CD4-positive, CD25-positive, alpha-beta regulatory T cell (primary cell): ENCODE measurements at regions not wholly inside any gene's neighbourhood (a gene's known extent, or its start where the extent isn't known, plus 50 kb on each side); places are given as distances from the start of the nearest gene placed in this dataset.
"Not testable (repeated sequence)": the region's sequence is repeated elsewhere in the genome, so short reads cannot be mapped to it uniquely, and the experiment has no call there.

ENCODE experiments used
- ATAC-seq, 2 donors: fragments of 150-1000 bp; cut with Tn5 transposase; one replicate each; pipeline ENCODE4 v1.10.0; 2021; ENCODE audit warnings: low read depth in 2 of 2, moderate number of reproducible peaks in 2 of 2, moderate library complexity in 1 of 2
- DNase-seq, 3 donors: peaks; one replicate each; pipeline versions ENCODE4 v3.0.0 to v3.0.0-alpha.2; 2012 to 2022; ENCODE audit warnings: mixed read lengths in 1 of 3
- H3K27ac ChIP-seq: one replicate; pipeline ENCODE4 v1.7.0; 2013; ENCODE audit warnings: mild to moderate bottlenecking, low read length; ENCODE audit not compliant: insufficient read depth, poor library complexity, severe bottlenecking
- H3K27me3 ChIP-seq: one replicate; pipeline ENCODE4 v1.7.0; 2013; ENCODE audit warnings: low read length; ENCODE audit not compliant: control insufficient read depth, insufficient read depth
- H3K36me3 ChIP-seq: one replicate; pipeline ENCODE4 v1.7.0; 2013; ENCODE audit warnings: mild to moderate bottlenecking, low read length, moderate library complexity; ENCODE audit not compliant: control insufficient read depth, insufficient read depth
- H3K4me1 ChIP-seq: 2 replicates; pipeline ENCODE4 v1.7.0; 2013; ENCODE audit warnings: mild to moderate bottlenecking, low read length; ENCODE audit not compliant: insufficient read depth, control insufficient read depth, poor library complexity, severe bottlenecking
- H3K4me3 ChIP-seq: one replicate; pipeline ENCODE4 v1.7.0; 2013; ENCODE audit warnings: low read depth, mild to moderate bottlenecking, low read length, moderate library complexity
- H3K9me3 ChIP-seq, 2 experiments: 1 replicate in 1 of 2; 2 replicates in 1 of 2; pipeline ENCODE4 v1.7.0; 2013; ENCODE audit warnings: low read length in 2 of 2, mild to moderate bottlenecking in 1 of 2, moderate library complexity in 1 of 2; ENCODE audit not compliant: control insufficient read depth in 2 of 2
- H3K27ac Mint-ChIP-seq, 3 donors: one replicate each; pipeline ENCODE4 v1.8.0; 2020 to 2022; ENCODE audit warnings: mild to moderate bottlenecking in 3 of 3, mixed read lengths in 3 of 3, moderate library complexity in 2 of 3
- H3K27me3 Mint-ChIP-seq: one replicate; pipeline ENCODE4 v1.8.0; 2022; ENCODE audit warnings: mild to moderate bottlenecking, mixed read lengths
- H3K36me3 Mint-ChIP-seq: one replicate; pipeline ENCODE4 v1.8.0; 2020; ENCODE audit warnings: mixed read lengths
- H3K4me1 Mint-ChIP-seq, 4 donors: one replicate each; pipeline ENCODE4 v1.8.0; 2020 to 2022; ENCODE audit warnings: mixed read lengths in 4 of 4, mild to moderate bottlenecking in 1 of 4
- H3K4me3 Mint-ChIP-seq, 4 donors: one replicate each; pipeline ENCODE4 v1.8.0; 2020 to 2022; ENCODE audit warnings: mild to moderate bottlenecking in 4 of 4, mixed read lengths in 4 of 4, moderate library complexity in 3 of 4
- H3K9me3 Mint-ChIP-seq, 7 donors: one replicate each; pipeline ENCODE4 v1.8.0; 2020 to 2022; ENCODE audit warnings: mixed read lengths in 7 of 7, mild to moderate bottlenecking in 3 of 7, moderate library complexity in 2 of 7

DNA sequence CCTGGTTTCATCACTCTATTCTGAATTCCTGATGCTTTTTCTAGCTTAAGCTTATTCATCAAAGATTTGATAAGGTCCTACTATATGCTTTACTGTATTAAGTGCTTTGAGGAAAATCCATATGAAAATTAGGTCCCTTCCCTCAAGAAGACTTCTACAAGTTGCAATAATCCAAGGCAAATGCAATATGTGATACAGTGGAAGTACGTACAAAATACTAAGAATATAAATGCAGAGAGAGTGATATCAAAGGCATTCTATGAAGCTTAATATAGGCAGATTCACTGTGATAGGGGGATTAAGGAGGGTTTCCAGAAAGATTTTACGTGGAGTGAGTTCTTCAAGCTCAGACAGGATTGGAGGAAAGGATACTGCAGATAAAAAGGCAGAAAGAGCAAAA lies 142.1 kb downstream of the C6orf118 start:
- Mint-ChIP-seq H3K27ac (no peak overlapping the region), H3K27me3 (no peaks in the 10 kb centered on the region), H3K9me3 (peaks cover 4 to 27% (median 9%) of the 10 kb centered on the region in 7 donors), H3K4me1 (no peaks in the 10 kb centered on the region), H3K36me3 (no peaks in the 10 kb centered on the region), H3K4me3 (no peak overlapping the region)
- Histone ChIP-seq H3K9me3 (peaks cover 3 to 6% of the 10 kb centered on the region in 2 experiments), H3K27me3 (no peaks in the 10 kb centered on the region), H3K4me3 (no peak overlapping the region), H3K27ac (no peak overlapping the region), H3K36me3 (no peaks in the 10 kb centered on the region), H3K4me1 (no peaks in the 10 kb centered on the region)
- ATAC-seq (no peak), DNase-seq (no peak)

DNA sequence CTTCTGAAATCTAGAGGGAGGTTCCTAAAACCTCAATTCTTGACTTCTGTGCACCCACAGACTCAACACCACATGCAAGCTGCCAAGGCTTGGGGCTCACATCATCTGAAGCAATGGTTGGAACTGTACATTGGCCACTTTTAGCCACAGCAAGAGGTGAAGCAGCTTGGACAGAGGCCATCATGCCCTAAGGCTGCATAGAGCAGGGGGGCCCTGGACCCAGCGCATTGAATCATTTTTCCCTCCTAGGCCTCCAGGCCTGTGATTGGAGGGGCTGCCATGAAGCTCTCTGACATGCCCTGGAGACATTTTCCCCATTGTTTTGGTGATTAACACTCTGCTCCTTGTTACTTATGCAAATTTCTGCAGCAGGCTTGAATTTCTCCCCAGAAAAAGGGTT lies 145.9 kb downstream of the C6orf118 start:
- no peak overlapping the region for H3K27ac ChIP-seq
- ATAC-seq (no peak), DNase-seq (no peak)
- H3K9me3 Mint-ChIP-seq = peaks cover 0 to 23% (median 7%) of the 10 kb centered on the region in 7 donors
- H3K4me1 Mint-ChIP-seq = no peaks in the 10 kb centered on the region
- H3K27ac Mint-ChIP-seq = no peak overlapping the region
- no peaks in the 10 kb centered on the region for H3K36me3 ChIP-seq
- no peak overlapping the region for H3K4me3 ChIP-seq
- no peaks in the 10 kb centered on the region for H3K27me3 ChIP-seq
- no peaks in the 10 kb centered on the region for H3K36me3 Mint-ChIP-seq
- H3K4me3 Mint-ChIP-seq = no peak overlapping the region
- H3K9me3 ChIP-seq = peaks cover 3 to 9% of the 10 kb centered on the region in 2 experiments
- no peaks in the 10 kb centered on the region for H3K4me1 ChIP-seq
- H3K27me3 Mint-ChIP-seq = no peaks in the 10 kb centered on the region

DNA sequence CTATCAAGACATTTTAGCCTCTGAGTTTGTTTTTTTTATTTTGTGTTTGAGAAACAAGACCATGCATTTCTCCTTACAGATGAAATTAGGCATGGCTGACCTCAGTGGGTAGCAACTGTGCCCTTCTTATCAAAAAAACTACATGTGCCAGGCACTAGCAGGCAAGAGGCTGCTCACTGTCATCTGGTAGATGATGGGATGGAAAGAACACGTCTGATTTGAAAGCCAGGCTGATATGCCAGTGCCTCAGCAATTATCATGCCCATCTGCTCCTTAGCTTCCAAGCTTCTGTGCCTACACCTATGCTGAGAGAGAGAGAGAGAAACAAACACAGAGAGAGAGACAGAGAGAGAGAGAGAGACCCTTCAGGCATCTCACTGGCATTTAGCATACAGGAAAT lies 149.9 kb downstream of the C6orf118 start:
- ATAC-seq (no peak), DNase-seq (no peak)
- Histone ChIP-seq H3K4me3 (no peak overlapping the region), H3K4me1 (no peaks in the 10 kb centered on the region), H3K27me3 (no peaks in the 10 kb centered on the region), H3K27ac (no peak overlapping the region), H3K36me3 (no peaks in the 10 kb centered on the region), H3K9me3 (peaks cover 0 to 8% of the 10 kb centered on the region in 2 experiments)
- Mint-ChIP-seq H3K9me3 (peaks cover 0 to 16% (median 6%) of the 10 kb centered on the region in 7 donors), H3K4me1 (no peaks in the 10 kb centered on the region), H3K27ac (no peak overlapping the region), H3K27me3 (no peaks in the 10 kb centered on the region), H3K4me3 (no peak overlapping the region), H3K36me3 (no peaks in the 10 kb centered on the region)

DNA sequence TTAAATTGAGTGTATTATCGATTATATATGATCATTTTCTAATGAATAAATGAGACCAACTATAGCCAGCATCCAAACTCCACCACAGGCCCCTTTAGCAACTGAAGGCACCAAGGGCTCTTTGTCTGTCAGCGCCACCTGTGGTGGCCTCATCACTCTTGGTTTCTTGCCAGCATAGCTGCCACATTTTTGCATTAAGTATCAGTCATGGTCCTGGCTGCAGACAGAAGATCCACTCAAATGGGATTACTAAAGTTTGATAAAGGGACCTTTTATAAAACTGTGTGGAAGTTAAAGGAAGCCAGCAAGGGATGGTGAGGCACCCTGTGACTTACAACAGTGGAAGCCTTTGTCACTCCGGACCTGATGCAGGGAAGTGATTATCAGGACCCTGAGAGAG lies 162.9 kb downstream of the C6orf118 start:
- no peak overlapping the region for H3K4me3 ChIP-seq
- no peak for DNase-seq
- H3K36me3 ChIP-seq = no peaks in the 10 kb centered on the region
- peaks cover 0 to 5% of the 10 kb centered on the region in 2 experiments for H3K9me3 ChIP-seq
- no peaks in the 10 kb centered on the region for H3K27me3 ChIP-seq
- H3K27ac Mint-ChIP-seq = no peak overlapping the region
- H3K27me3 Mint-ChIP-seq = no peaks in the 10 kb centered on the region
- no peak overlapping the region for H3K27ac ChIP-seq
- no peaks in the 10 kb centered on the region for H3K4me1 Mint-ChIP-seq
- no peak overlapping the region for H3K4me3 Mint-ChIP-seq
- no peak for ATAC-seq
- H3K9me3 Mint-ChIP-seq = peaks cover 0 to 9% (median 2%) of the 10 kb centered on the region in 7 donors
- H3K36me3 Mint-ChIP-seq = no peaks in the 10 kb centered on the region
- H3K4me1 ChIP-seq = no peaks in the 10 kb centered on the region

DNA sequence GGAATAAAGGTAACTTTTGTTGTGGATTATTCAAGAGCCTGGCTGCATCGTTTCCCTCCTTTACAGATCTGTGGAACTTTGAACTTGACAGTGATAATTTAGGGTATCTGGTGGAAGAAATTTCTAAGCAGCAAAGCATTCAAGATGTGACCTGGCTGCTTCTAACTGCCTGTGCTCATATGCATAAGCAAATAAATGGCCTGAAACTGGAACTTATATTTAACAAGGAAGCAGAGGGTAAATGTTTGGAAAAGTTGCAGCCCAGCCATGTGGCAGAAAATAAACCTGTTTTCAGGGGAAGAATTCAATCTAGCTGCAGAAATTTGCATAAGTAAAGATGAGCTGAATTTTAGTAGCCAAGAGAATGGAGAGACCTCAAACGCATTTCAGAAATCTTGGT lies 173.5 kb downstream of the C6orf118 start:
- H3K4me3 Mint-ChIP-seq = no peak overlapping the region
- H3K9me3 Mint-ChIP-seq = peaks cover 1 to 25% (median 9%) of the 10 kb centered on the region in 7 donors

DNA sequence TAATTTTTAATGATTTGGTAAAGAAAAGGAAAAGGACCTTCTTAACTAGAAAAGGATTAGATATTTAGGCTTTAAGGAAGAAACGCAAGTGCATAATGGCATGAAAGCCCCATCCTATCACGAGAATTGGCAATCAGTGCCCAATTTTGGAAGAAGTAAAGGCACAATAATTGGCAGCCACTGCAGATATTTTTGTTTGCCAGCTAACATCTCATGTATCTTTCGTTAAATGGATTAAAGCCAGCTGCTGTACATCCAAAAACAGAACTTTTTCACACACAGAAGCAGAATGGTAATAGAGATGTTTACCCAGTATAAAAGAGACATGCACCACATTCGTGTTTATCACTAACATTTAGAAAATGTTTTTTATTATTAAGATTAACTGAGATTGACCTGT lies 180.3 kb downstream of the C6orf118 start:
- Histone ChIP-seq H3K4me1 (no peaks in the 10 kb centered on the region), H3K36me3 (no peaks in the 10 kb centered on the region), H3K27ac (no peak overlapping the region), H3K9me3 (peaks cover 0 to 8% of the 10 kb centered on the region in 2 experiments), H3K27me3 (no peaks in the 10 kb centered on the region), H3K4me3 (no peak overlapping the region)
- Mint-ChIP-seq H3K27ac (no peak overlapping the region), H3K9me3 (peaks cover 2 to 12% (median 9%) of the 10 kb centered on the region in 7 donors), H3K4me1 (no peaks in the 10 kb centered on the region), H3K36me3 (no peaks in the 10 kb centered on the region), H3K4me3 (no peak overlapping the region), H3K27me3 (no peaks in the 10 kb centered on the region)
- ATAC-seq (no peak), DNase-seq (no peak)

More for the DNA sequence above, 173.5 kb downstream of the C6orf118 start:
- Mint-ChIP-seq H3K36me3 (no peaks in the 10 kb centered on the region), H3K27me3 (no peaks in the 10 kb centered on the region), H3K27ac (no peak overlapping the region), H3K4me1 (no peaks in the 10 kb centered on the region)
- Histone ChIP-seq H3K4me1 (no peaks in the 10 kb centered on the region), H3K9me3 (peaks cover 0 to 17% of the 10 kb centered on the region in 2 experiments), H3K27me3 (no peaks in the 10 kb centered on the region), H3K27ac (no peak overlapping the region), H3K4me3 (no peak overlapping the region), H3K36me3 (no peaks in the 10 kb centered on the region)
- no peak for DNase-seq
- ATAC-seq = no peak

DNA sequence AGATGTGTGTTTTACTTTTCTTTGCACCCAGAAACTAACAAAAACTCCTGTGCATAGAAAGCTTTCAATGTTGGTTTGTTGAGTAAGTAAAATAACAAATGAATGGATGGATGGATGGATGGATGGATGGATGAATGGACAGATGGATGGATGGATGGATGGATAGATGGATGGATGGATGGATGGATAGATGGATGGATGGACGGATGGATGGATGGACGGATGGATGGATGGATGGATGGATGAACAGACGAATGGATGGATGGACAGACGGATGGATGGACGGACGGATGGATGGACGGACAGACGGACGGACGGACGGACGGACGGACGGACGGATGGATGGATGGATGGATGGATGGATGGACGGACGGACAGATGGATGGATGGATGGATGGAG lies 181.7 kb downstream of the C6orf118 start:
- not testable (repeated sequence) for H3K27me3 ChIP-seq, H3K4me1 Mint-ChIP-seq, DNase-seq, H3K4me1 ChIP-seq, H3K36me3 ChIP-seq, H3K27ac ChIP-seq, ATAC-seq, H3K4me3 Mint-ChIP-seq, H3K36me3 Mint-ChIP-seq, H3K27me3 Mint-ChIP-seq, H3K27ac Mint-ChIP-seq, H3K9me3 ChIP-seq, H3K4me3 ChIP-seq
- peaks cover 2 to 12% (median 9%) of the 10 kb centered on the region in 7 donors for H3K9me3 Mint-ChIP-seq

DNA sequence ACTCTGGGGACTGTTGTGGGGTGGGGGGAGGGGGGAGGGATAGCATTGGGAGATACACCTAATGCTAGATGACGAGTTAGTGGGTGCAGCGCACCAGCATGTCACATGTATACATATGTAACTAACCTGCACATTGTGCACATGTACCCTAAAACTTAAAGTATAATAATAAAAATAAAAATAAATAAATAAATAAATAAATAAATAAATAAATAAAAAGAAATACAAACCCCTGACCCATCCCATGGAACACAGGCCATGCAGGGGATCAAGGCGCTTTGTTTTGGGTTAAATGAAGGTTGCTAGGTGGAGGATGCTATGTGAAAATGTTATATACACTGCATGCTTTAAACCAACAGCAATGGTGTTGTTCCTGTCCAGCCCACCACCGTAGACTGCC lies 184.7 kb downstream of the C6orf118 start:
- not testable (repeated sequence) for H3K4me1 Mint-ChIP-seq, H3K27ac ChIP-seq, H3K4me3 Mint-ChIP-seq, DNase-seq, ATAC-seq, H3K4me1 ChIP-seq, H3K36me3 ChIP-seq, H3K27me3 ChIP-seq, H3K36me3 Mint-ChIP-seq, H3K9me3 ChIP-seq, H3K27me3 Mint-ChIP-seq, H3K27ac Mint-ChIP-seq, H3K4me3 ChIP-seq
- H3K9me3 Mint-ChIP-seq = peaks cover 0 to 16% (median 7%) of the 10 kb centered on the region in 7 donors
